ENCODE measurements at regions not wholly inside any gene's neighbourhood (a gene's known extent, or its start where the extent isn't known, plus 50 kb on each side); places are given as distances from the start of the nearest gene placed in this dataset.
A peak's percentile ranks its signal among the peaks of the same experiment; 100 is the strongest.

DNA sequence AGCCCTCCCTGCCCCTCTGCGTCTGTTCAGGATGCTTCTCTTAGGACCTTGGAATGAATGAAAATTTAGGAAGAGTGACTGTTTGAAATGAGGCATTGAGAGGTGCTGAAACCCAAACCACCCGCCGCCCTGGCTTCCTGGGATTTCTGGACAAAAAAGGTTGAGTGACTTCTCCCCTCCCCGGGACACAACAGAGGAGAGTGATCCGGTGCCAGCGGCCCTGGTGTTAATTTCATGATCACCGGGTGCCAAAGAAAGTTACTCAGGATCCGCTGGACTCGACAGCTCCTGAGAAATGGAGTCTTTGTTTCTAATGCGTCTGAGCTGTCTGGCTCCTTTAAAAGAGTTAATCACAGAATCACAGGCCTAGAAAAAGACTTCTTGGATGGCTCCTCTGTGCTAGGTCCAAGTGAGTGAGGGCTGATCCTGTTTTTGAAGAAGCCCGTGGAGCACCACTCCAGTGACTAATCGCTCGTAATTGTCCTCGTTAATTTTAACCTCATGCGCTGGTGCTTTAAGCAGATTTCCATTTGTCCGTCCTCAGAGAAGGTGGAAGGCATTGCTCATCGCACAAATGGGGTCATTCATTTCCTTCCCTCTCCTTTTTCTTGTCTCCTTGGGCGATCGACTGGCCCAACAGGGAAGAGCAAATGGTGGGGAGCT lies 144.4 kb upstream of the ZFHX3 start:
- no peak for DNase-seq

DNA sequence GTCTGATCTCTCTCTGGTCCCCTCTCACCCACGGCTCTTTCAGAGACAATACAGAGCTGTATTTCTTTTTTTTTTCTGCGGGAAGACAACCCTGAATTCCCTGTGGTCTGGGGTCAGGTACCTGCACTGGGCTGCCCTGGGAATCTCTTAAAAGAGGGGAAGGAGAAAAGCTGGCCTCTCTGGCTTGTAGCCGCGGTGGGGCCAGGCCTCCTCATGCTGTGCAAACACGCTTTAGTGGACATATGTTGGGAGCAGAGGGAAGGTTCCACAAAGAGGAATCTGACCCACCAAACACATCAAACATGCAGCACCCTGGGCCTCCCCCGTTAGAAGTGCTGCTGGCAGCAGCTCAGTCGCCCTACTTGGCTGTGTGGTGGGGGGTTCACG lies 143.7 kb upstream of the ZFHX3 start:
- no peak for DNase-seq

DNA sequence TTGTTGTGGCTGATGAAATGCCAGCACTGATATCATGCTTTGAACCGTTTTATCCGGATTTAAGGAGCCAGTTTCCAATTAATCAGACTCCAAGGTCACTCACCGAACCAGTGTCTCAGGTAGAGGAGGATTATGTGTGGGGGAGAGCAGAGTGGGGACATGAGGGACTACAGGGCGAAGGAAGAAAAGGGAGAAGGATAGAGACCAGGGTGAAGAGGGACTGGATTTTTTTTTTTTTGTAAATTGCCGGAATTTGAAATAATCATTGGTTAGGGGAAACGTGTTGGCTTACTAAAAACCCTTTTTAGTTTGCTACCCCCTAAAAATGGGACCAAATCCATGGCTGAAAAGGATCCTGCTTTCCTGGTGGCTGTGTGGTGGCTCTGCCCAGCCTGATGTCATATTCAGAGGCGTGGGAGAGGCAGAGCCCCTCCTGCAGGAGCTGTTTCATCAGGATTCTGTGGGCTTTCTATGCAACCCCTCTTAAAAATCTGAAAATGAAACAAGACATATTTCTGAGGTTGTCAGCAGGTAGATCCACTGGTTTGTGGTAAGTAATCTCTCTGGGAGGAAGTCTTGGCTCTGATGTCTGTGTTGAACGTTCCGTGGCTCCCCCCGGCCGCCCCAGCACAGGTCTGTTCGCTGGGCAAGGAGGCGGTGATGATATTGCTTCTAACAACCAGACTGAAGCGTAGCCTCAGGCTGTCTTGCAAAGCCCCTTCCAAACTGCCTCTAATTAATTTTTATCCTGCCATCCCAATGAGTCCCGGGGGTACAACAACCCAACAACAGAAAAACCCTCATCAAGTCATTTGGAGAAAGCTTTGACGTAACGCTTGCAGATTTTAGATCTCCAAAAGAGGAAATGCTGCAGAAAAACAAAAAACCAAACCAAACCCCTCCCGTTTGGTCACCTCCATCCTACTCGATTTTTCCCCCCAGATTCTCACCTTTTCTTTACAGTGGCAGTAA lies 143.0 kb upstream of the ZFHX3 start:
- no peak for DNase-seq

DNA sequence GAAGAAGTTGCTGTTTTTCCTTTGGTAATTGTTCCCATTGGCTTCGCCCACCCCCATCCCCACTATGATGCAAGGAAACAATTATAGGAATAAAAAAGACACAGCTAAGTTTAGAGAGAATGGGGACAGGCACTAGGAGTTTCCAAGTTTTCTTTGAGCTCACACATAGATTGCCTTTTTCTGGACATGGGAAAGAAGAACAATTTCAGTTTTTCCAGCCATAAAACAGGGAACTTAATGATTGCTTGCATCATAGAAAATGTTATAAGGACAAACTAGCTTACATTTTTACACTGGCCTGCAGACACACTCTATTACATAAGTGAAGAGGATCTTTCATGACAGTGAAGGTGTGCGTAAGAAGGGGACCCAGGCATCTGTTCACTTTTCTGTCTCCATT lies 142.3 kb upstream of the ZFHX3 start:
- DNase-seq: peak in 2 of 3 donors; percentile 47 to 69

DNA sequence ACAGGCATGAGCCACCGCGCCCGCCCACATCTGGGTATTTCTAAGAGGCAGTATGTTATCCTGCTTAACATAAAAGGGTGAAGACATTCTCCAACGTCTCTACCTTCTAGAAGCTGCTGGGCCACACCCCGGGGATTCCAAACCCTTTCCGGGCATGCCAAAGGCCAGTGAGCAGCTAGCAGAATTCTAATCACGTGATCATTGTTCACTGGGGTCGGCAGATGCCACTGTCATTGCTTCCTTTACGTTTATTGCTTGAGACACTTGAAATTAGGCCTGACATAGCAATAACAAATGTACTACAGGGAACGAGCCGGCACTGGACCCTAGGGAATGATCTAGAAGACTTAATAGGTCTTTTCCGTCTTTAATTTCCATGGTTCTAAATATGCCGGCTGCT lies 141.2 kb upstream of the ZFHX3 start:
- DNase-seq: no peak

DNA sequence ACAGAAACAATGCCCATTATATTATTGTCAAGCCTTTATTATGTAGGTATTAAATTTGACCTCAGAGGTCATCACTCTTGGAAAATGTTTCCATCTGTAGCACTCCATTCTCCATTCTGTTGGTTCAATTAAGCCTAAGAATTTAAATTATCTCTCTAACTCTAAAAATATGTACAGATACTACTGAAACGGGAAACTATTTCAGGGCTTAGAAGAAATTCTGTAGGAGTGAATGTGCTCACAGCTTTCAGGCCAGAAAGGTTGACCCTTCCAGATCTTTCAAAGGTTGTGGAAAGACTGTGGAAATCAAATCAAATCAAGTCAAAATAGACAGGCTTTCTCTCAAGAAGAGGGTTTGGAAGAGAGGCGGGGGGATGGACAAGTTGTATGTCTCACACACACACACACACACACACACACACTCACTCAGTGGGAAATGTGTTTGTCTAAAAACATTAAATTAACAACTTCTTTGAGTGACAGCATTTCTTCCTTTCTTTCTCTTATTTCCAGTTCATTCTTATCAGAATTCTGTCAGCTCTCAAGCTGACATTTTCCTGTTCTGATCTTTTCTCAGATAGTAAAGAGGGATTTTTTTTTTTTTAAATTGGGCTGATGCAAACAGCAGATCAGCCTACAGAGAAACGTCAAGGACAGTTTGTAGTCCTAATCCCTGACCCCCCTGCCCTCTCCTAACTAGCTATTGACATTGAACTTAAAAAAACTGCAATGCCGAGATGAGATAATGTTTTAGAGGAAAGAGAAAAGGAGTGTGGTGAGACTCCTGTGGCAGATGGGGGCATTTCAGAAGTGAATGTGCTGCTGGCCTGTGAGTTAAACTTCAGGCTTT lies 139.0 kb upstream of the ZFHX3 start:
- DNase-seq: no peak

DNA sequence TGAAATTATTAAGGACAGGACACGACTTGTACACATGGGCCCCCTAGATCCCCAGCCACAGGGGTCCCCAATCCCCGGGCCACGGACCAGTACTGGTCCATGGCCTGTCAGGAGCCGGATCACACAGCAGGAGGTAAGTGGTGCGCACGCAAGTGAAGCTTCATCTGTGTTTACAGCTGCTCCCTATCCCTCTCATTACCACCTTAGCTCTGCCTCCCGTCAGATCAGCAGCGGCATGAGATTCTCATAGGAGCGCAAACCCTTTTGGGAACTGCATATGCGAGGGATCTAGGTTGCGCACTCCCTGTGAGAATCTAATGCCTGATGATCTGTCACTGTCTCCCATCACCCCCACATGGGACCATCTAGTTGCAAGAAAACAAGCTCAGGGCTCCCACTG lies 137.8 kb upstream of the ZFHX3 start:
- no peak for DNase-seq

DNA sequence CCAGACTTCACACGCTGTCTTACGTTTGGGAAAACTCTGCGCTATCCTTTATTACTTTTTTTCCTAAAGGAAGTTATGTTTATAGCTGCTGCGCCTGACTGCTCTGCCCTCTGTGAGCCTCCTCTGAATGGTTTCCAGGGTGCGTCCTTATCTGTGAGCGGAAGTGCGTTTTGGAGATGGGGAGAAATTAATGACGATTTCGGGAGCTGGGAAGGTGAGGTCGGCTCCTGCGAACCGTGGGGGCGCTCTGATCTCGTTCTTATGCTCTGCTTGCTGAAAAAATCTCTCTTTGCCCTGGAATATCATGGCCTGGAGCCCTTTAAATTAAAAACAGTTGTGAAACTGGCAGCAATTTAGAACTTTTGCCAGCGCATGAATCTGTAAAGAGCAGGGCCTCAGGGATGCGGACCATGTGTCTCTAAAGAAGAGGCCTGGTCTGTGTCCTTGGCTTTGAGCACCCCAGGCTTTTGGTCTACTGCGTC lies 135.7 kb upstream of the ZFHX3 start:
- peak in 2 of 3 donors; percentile 57 to 70 for DNase-seq

DNA sequence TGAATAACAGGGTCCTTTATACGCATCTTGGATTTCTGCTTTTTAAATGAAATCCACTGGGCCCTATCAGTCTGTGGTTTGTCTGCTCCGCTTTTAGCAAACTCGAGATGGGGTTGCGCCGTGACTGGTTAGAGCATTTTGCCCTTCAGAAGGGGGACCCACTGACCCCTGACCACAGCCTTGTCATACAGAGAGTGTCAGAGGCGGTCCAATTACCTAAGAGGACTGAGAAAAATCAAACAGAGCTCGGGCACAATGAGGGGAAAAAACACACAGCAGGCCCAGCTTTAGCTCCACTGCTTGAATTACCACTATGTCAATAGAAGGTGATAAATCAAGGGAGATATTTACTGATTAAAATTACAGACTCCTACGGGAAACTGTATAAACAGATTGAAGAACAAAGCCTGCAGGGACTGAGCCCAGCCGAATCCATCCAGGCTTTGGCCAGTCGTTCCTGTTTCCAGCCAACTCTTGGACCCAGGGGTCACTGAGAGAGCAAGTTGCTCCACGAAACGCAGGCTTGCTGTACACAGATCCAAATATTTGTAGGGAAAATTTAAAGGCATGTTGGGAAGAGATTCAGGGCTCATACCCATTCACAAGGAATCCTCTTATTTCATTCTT lies 131.9 kb upstream of the ZFHX3 start:
- peak in 2 of 3 donors; percentile 73 to 91 for DNase-seq

DNA sequence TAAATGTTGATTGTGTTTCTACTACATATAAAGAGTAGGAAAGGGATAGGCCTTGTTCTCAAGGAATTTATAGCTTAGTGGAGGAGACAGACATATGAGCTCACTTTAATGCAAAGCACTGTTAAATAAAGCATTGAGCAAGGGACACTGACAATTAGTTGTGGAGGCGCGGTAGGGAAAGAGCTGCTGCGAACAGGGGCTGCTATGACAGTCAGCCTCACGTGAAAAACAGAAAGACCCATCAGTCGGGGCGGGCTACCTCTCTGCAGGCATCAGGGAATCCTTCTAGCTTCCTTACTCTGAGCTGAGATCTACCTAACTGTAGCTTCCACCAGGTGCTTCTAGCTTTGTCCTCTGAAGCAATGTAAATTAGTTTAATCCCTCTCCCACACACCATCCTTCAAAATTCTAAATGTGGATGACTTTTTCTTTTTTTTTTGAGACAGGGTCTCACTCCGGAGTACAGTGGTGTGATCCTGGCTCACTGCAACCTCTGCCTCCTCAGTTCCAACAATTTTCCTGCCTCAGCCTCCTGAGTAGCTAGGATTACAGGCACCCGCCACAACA lies 129.9 kb upstream of the ZFHX3 start:
- DNase-seq: no peak

DNA sequence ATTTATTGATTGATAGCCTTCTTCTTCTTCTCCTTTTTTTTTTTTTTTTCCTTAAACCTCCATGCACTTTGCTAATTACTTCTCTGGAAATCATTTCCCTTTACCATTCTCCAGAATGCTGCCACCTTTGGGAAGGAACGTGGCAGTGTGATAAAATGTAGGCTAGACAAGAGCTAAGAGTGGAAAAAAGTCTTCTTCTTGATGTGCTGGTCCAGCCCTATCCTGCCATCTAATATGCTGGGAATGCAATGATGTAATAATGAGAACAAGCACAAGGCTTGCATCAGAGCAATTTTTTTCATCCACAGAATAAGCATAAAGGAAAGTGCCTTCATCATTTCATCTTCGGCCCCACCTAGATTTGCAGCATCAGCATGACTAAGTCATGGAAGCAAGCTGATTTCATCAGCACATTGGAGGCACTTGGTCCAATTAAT lies 128.7 kb upstream of the ZFHX3 start:
- DNase-seq: peak in 1 of 3 donors; percentile 76

DNA sequence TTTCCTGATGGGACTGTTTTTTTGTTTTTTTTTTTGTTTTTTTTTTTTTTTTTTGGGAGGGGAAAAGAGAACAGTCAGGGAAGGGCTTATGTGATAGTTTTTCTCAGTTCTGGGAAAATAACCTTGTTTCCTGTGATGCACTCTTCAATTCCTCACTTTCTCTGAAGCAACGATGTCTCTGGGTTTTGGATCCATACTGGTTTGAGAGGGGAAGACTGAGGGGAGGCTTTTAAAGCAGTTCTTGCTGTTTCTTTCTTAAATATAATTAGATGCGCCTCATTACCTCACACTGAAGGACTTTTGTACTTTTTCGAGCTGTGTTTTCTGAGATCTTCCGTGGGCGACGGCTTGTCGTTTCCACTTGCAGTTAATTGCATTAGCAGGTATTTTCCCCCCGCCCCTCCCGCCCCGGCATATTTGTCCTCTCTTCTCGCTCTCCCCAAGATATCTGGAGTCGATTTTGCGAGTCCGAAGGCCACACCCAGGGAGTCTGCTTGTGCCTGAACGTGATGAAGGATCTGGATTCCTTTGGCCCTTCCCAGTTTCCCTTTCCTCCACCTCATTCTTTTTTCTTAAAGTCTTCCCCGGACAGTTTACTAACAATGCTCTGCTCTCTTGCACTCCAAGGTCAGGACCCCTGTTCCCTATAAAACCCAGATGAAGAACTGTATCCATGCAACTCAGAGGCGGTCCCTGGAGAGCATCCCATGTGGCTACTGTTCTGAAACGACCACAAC lies 125.2 kb upstream of the ZFHX3 start:
- DNase-seq: peak in 2 of 3 donors; percentile 54 to 63

DNA sequence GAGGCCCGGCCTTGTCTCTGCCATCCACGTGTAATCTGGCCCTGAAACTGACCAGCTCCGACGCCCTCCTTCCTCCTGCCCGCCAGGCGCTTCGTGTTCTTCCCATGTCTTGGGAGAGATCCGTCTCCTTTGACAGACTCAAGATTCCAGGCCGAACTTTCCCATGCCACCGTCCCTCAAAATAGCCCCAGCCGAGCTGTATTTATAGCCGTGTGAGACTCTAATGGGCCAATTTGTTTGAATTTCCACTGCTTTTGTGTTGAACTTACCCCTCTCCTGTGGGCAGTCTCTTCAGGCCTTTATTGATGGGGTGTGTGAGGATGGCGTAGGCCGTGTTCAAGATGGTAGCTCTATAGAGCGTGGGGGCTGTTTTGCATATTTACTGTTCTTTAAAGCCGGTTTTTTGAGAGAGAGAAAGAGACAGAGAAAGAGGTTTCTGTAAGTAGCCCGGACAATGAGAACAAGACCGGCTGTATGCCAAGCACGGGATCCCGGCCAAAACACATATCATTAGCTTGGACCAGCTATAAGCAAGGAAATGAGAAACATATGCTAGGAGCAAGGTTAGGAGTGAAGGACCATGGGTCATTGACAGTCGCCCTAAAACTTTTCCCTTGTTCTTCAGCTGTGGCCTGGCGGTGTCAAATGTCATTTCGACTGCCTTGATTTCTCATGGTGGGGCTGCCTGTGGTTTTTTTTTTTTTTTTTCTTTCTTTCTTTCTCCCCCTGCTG lies 124.5 kb upstream of the ZFHX3 start:
- peak; percentile 92 to 97 (median 94) for DNase-seq

DNA sequence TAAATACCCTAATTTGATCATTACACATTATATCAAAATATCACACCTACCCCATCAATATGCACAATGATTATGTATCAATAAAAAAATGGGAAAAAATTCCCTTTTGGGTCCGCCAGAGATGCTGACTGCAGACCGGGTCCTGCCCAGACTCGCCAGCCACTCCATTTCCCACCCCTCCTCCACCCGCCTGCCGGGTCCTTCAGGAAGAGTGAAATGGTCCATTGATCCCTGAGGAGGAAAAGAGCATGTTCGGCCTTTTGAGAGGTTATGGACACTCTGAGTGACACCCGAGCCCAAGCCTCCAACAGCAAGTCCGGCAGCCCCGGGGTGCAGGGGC lies 123.9 kb upstream of the ZFHX3 start:
- no peak for DNase-seq

DNA sequence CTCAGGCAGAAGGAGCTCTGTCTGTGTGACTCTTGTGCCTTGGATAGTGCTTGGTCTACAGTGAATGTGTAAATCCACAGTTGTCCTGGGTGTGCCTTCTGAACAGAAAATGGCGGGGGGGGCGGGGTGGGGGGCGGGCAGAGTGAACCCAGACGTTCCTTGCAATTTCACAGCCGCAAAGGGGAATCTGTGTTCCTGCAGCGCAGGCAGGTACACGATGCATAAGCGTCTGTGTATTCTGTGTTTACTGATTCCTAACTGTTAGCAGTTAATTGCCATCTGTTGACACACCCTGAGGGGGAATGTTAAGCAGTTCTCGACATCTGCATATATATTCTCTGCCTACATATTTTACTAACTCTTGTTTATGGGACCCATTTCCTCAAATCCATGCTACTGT lies 123.5 kb upstream of the ZFHX3 start:
- peak in 1 of 3 donors; percentile 49 for DNase-seq

DNA sequence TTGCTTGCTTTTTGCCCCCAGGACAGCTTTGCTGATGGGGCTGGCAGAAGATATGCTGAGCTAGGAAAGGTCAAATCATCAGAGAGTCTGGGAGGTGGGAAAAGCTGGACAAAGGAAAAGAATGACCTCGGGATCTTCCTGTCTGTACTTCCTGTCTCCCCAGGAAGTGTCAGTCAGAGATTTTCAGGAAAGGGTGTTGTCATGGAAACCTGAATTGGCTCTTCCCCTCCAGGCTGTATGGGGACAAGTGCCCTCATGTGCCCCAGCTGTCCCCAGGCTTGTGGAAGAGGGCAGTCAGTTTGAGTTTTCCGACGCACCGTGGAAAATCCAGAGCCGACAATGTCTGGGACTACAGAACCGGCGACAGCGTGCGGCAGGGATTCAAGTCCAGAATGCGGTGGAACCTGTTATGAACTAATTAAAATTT lies 122.7 kb upstream of the ZFHX3 start:
- DNase-seq: peak in 1 of 3 donors; percentile 60

DNA sequence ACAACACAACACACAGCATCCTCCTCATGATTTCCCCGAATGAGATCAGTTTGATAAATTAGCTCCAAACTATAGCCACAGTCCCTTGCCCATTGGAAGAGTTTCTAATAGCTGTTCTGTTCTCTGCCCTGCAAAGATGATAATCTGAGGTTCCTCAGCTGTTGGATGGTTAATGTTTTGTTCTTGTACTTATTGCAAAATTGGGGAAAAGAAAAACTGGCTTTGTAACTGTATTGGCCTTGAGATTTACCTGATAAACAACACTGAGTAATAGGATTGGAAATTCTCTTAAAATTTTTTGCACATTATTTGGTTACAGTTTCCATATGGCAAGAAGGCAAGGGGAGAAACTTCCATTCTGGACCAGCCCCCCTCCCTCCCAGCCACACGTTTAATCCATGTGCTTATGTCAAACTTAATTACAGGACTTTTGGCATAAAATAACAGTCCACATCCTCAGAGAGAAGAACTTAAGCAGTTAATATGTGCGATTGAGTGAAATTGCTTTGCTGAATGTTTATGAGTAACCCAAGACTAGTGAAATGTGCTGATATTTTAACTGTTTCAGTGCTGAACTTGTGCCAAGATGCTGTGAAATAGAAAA lies 119.1 kb upstream of the ZFHX3 start:
- DNase-seq: peak in 1 of 3 donors; percentile 51

DNA sequence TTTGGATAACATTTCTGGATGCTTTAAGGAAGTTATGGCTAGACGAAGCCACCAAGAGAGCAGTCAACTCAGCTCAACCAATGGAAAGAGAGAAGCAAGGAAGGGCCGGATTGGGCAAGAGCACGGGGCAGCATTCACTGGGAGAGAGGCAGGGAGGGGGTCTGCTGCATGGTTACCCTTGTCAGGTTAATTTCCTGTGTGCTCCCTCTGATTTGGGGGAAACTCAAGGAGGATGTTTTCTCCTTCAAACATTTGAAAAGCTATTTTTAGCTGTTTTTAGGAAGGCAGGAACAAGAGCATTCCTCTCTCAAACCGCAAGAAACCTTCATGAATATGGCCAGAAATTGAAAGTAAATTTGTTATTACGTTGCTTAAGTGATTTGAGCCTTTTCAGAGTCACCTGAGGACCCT lies 118.5 kb upstream of the ZFHX3 start:
- peak in 1 of 3 donors; percentile 53 for DNase-seq

DNA sequence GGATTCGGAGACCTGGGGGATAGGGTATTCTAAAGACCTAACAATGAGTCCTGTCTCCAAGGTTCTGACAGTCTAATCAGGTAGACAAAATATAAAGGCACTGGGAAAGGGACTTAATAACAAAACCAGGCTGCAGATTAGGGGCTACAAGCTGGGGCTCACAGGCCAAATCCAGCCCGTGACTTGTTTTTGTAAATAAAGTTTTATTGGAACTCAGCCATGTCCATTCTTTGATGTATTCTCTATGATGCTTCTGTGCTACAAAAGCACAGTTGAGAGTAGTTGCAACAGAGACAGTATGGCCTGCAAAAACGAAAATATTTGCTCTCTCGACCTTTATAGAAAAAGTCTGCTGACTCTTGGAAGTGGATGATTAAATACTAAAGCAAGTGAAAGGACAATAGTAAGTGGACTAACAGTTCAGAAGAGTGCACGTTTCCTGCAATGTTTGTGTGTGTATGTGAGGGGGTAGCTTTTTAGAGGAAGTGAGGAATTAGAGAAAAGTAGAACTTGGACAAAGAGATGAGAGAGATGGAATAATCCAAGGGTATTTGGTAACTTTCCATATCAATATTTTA lies 115.4 kb upstream of the ZFHX3 start:
- no peak for DNase-seq

Data from muscle of back (tissue), 3 donors.